Hippocampal formation (tissue), 2 donors: ENCODE measurements at regions not wholly inside any gene's neighbourhood (a gene's known extent, or its start where the extent isn't known, plus 50 kb on each side); places are given as distances from the start of the nearest gene placed in this dataset.
A peak's percentile ranks its signal among the peaks of the same experiment; 100 is the strongest.

Experiments
- DNase-seq, 2 donors: peaks; one replicate each; lab custom pipeline; 2025; lab: John Stamatoyannopoulos, UW

GRCh38 chr1:216919060-216919970, 196.1 kb upstream of the ESRRG start:
- DNase-seq = no peak

- DNase-seq = no peak
Observed at GRCh38 chr1:216916890-216917438, 193.7 kb upstream of the ESRRG start.

- no peak for DNase-seq
Observed at GRCh38 chr1:216914974-216915373, 191.7 kb upstream of the ESRRG start.

GRCh38 chr1:216913976-216914375, 190.7 kb upstream of the ESRRG start:
- no peak for DNase-seq

GRCh38 chr1:216910081-216910840, 187.0 kb upstream of the ESRRG start:
- DNase-seq = peak; percentile 4 to 72

GRCh38 chr1:216908126-216908525, 184.9 kb upstream of the ESRRG start:
- no peak for DNase-seq

GRCh38 chr1:216907100-216907499, 183.9 kb upstream of the ESRRG start:
- DNase-seq = no peak

- DNase-seq = no peak
Observed at GRCh38 chr1:216905781-216906180, 182.6 kb upstream of the ESRRG start.

GRCh38 chr1:216905137-216905536, 181.9 kb upstream of the ESRRG start:
- no peak for DNase-seq

GRCh38 chr1:216904471-216904870, 181.2 kb upstream of the ESRRG start:
- DNase-seq = no peak

GRCh38 chr1:216903382-216903740, 180.1 kb upstream of the ESRRG start:
- DNase-seq = no peak

GRCh38 chr1:216902669-216903381, 179.6 kb upstream of the ESRRG start:
- DNase-seq = peak in 1 of 2 donors; percentile 33

- DNase-seq = peak in 1 of 2 donors; percentile 18
Observed at GRCh38 chr1:216900116-216900620, 176.9 kb upstream of the ESRRG start.

- no peak for DNase-seq
Observed at GRCh38 chr1:216898801-216899200, 175.6 kb upstream of the ESRRG start.

- no peak for DNase-seq
Observed at GRCh38 chr1:216896146-216896545, 172.9 kb upstream of the ESRRG start.

GRCh38 chr1:216894494-216894893, 171.3 kb upstream of the ESRRG start:
- DNase-seq = no peak

- no peak for DNase-seq
Observed at GRCh38 chr1:216892581-216893160, 169.4 kb upstream of the ESRRG start.

GRCh38 chr1:216890871-216891270, 167.6 kb upstream of the ESRRG start:
- DNase-seq = no peak

GRCh38 chr1:216888731-216889130, 165.5 kb upstream of the ESRRG start:
- DNase-seq = no peak

GRCh38 chr1:216887032-216887431, 163.8 kb upstream of the ESRRG start:
- DNase-seq = no peak

GRCh38 chr1:216884614-216885229, 161.5 kb upstream of the ESRRG start:
- no peak for DNase-seq
